ENCODE measurements at regions not wholly inside any gene's neighbourhood (a gene's known extent, or its start where the extent isn't known, plus 50 kb on each side); places are given as distances from the start of the nearest gene placed in this dataset.

DNA sequence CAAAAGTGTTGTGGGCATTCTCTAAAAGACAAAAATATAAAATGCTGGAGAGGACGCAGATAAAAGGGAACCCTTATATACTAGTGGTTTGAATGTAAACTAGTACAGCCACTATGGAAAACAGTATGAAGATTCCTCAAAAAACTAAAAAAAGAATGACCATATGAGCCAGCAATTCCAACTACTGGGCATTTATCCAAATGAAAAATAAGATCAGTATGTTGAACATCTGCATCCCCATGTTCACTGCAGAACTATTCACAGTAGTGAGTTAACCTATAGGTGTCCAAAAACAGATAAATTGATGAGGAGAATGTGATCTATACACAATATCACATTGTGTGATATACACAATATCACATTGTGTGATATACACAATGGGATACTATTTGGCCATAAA is 1615.3 kb downstream of the PCDH18 start:
- TF ChIP-seq CTCF (IDR thresholded peaks at IDR 0.05) (no peak), POLR2AphosphoS5 (IDR thresholded peaks at IDR 0.05) (no peak), POLR2A (IDR thresholded peaks at IDR 0.05) (no peak), EP300 (IDR thresholded peaks at IDR 0.05) (no peak)
